Left lung (tissue), 4 donors: ENCODE measurements at regions not wholly inside any gene's neighbourhood (a gene's known extent, or its start where the extent isn't known, plus 50 kb on each side); places are given as distances from the start of the nearest gene placed in this dataset.

Experiments
- ATAC-seq: fragments of 200-7000 bp; cut with Tn5 transposase; one replicate; pipeline ENCODE4 v1.9.1; 2020; ENCODE audit warnings: moderate library complexity
- DNase-seq, 4 donors: peaks; one replicate each; pipeline ENCODE4 v3.0.0-alpha.2; 2013 to 2020
- H3K27ac ChIP-seq, 2 donors: fragments of 200-600 bp; sonication (generic) in 1 of 2; one replicate each; pipeline versions ENCODE4 v1.5.0 to v1.8.0; 2020 to 2021
- H3K27me3 ChIP-seq, 2 donors: fragments of 200-600 bp; sonication (generic) in 1 of 2; one replicate each; pipeline versions ENCODE4 v1.5.0 to v1.8.0; 2020 to 2021
- H3K36me3 ChIP-seq, 2 donors: fragments of 200-600 bp; sonication (generic) in 1 of 2; one replicate each; pipeline versions ENCODE4 v1.5.0 to v1.8.0; 2020 to 2021
- H3K4me1 ChIP-seq, 2 donors: fragments of 200-600 bp; one replicate each; pipeline ENCODE4 v1.8.0; 2021
- H3K4me3 ChIP-seq, 2 donors: fragments of 200-600 bp; sonication (generic) in 1 of 2; one replicate each; pipeline versions ENCODE4 v1.5.0 to v1.8.0; 2020 to 2021; ENCODE audit warnings: mild to moderate bottlenecking in 1 of 2
- H3K9me3 ChIP-seq, 2 donors: fragments of 200-600 bp; sonication (generic) in 1 of 2; one replicate each; pipeline versions ENCODE4 v1.5.0 to v1.8.0; 2020 to 2021
- intact Hi-C, 2 donors: fragments of 100-400 bp; cut with DNase I; formaldehyde crosslinking; loops; one replicate each; pipeline versions ENCODE4 v1.11.2 to v1.14.2; 2022
- TF ChIP-seq, protein P1 (sequence below), 2 donors: fragments of 200-600 bp; sonication (generic) in 1 of 2; IDR thresholded peaks; one replicate each; pipeline versions ENCODE4 v1.5.0 to v1.8.0; 2021; ENCODE audit warnings: antibody characterized with exemption in 2 of 2
- donor health status: DM: no; HTN: yes; CAD: no.
- donor health status: DM: no; HTN: no; CAD: no.

DNA sequence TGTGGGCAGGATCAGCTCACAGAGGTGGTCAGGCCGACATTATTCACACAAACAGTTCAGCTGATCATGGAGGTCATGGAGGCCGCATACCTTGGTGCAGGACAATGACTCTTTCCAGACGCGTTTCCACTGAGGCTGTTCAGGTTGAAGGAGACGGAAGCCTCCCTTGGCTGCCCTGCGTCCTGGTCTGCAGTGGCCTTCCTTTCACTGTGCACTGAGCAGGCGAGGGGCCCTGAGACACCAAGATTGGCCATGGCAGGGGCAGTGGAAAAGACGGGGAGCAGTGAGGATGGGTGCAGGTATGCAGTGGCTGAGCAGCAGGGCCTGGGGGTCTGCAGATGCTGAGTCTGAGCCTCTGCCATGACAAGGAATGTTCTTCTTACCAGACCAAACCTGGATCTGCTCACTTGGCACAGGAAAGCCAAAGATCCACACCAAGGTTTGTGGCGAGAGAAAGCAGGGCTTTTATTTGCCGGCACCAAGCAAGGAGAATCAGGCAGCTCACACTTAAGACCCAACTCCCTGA lies 263.3 kb downstream of the GLRX3 start:
- no peak for ATAC-seq
- no peak overlapping the region for H3K27ac ChIP-seq
- no peaks in the 10 kb centered on the region for H3K4me1 ChIP-seq
- TF ChIP-seq, protein P1, sequence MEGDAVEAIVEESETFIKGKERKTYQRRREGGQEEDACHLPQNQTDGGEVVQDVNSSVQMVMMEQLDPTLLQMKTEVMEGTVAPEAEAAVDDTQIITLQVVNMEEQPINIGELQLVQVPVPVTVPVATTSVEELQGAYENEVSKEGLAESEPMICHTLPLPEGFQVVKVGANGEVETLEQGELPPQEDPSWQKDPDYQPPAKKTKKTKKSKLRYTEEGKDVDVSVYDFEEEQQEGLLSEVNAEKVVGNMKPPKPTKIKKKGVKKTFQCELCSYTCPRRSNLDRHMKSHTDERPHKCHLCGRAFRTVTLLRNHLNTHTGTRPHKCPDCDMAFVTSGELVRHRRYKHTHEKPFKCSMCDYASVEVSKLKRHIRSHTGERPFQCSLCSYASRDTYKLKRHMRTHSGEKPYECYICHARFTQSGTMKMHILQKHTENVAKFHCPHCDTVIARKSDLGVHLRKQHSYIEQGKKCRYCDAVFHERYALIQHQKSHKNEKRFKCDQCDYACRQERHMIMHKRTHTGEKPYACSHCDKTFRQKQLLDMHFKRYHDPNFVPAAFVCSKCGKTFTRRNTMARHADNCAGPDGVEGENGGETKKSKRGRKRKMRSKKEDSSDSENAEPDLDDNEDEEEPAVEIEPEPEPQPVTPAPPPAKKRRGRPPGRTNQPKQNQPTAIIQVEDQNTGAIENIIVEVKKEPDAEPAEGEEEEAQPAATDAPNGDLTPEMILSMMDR (IDR thresholded peaks at IDR 0.05): no peak
- intact Hi-C loops: no loop called here
- peaks cover 0 to 35% of the 10 kb centered on the region in 2 donors for H3K9me3 ChIP-seq
- no peaks in the 10 kb centered on the region for H3K36me3 ChIP-seq
- no peaks in the 10 kb centered on the region for H3K27me3 ChIP-seq
- no peak overlapping the region for H3K4me3 ChIP-seq
- DNase-seq: no peak

DNA sequence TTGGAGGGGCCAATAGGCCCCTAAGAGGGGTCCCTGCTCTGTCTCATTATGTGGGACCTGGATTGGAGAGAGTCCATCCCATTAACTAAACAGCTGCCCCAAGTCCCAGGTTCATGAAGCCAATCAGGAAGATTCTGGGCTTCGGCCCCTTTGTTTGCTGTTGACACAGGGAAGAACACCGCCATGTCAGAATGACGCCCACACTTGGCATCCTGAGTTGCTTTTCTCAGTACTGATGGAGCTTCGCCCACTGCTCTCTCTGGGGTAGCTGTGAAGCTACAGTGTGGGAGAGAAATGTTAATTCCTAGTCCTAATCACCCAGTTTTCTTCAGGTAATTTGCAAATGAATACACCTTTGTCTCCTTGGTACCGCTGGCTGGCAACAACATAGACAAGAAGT lies 264.7 kb downstream of the GLRX3 start:
- no peak overlapping the region for H3K4me3 ChIP-seq
- intact Hi-C loops: no loop called here

DNA sequence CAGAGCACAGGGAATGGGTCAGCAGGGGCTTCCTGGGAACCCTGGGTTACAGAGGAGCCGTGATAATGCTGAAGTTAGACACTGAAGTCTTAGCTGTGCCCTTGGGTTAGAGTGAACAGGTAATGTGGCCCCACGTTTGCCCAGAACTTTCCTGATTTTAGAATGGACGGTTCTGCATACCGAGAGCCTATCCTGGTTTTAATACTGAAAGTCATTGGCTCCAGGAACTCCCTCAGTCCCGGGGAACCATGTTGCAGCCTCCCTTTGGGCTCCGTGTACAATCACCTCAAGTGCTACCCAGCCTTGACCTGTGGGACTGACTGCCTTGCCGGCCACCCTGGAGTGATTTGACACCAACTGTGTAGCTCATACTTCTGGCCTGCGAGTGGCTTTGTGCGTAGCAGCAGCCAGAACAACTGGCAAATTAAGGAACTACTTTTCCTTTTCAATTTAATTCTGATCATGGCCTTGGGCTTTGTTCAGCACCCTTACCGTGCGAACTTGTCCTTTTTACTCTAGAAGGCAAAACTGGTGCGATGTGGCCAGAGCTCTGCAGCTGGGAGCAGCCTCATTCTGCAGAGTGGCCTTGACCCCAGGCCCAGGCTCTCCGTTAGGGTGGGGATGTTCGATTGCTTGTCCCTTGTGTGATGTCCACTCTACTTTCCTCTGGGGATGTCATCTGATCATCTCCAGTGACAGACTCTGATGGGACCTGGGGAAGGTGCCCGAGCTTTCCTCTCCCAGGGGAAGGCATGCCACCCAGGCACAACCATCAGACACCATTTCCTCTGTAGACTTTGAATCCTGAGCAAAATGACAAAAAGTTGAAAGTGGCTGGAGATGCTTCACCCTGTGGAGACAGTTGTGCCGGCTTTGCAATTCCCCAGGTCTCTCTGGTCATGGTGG lies 265.9 kb downstream of the GLRX3 start:
- no peak for DNase-seq
- ATAC-seq: no peak
- Histone ChIP-seq H3K27ac (no peak overlapping the region), H3K9me3 (peaks cover 0 to 9% of the 10 kb centered on the region in 2 donors), H3K27me3 (no peaks in the 10 kb centered on the region), H3K36me3 (no peaks in the 10 kb centered on the region), H3K4me1 (no peaks in the 10 kb centered on the region), H3K4me3 (no peak overlapping the region)
- intact Hi-C loops: no loop called here
- TF ChIP-seq, protein P1 (IDR thresholded peaks at IDR 0.05): no peak

More for the DNA sequence above, 264.7 kb downstream of the GLRX3 start:
- Histone ChIP-seq H3K9me3 (peaks cover 0 to 21% of the 10 kb centered on the region in 2 donors), H3K36me3 (no peaks in the 10 kb centered on the region), H3K4me1 (no peaks in the 10 kb centered on the region), H3K27ac (no peak overlapping the region), H3K27me3 (no peaks in the 10 kb centered on the region)
- ATAC-seq: no peak
- TF ChIP-seq, protein P1 (IDR thresholded peaks at IDR 0.05): no peak
- no peak for DNase-seq

DNA sequence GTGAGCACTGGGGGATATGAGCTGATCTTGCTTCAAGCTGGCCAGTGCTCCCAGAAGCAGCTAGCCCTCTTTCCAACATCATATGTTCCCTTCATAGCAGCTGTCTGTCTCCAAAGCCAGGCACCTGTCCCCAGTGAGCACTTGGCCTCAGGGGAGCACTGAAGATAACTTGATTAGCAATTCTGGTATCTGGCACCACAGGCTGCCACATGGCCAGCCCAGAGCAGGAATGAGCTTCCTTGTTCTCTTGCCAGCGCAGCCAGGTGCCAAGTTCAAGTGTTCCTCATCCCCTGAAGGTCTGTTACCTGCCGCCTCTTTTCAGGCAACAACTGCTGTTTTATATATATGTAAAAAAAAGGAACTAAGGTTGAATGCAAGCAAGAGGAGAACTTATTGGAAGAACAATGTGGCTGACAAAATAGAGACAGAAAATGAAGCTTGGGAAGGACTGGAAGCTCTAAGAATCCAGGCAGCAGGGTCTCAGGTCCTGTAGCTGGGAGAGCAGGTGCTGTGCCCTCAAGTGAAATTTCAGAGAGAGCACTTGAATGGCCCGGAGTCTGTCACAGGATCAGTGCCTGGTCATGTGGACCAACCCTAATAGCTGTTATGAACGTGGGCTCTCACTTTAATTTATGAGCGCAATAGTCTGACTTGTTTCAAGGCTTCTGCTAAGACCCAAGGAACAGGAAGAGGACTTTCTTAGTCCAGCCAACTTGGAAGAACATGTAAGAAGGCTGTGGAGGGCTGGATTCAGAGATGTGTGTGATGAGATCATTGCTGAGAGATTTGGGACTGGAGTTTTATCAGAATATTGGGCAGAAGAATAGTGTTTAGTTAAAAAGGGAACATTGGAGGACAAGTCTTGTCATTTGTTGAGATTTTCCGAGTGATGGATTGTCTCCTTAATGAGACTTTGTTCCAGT lies 267.2 kb downstream of the GLRX3 start:
- ATAC-seq (peak; percentile 90), DNase-seq (peak in 1 of 4 donors; percentile 46)
- Histone ChIP-seq H3K4me3 (no peak overlapping the region), H3K27me3 (no peaks in the 10 kb centered on the region), H3K27ac (no peak overlapping the region), H3K36me3 (no peaks in the 10 kb centered on the region), H3K9me3 (peaks cover 0 to 4% of the 10 kb centered on the region in 2 donors), H3K4me1 (no peaks in the 10 kb centered on the region)
- TF ChIP-seq, protein P1 (IDR thresholded peaks at IDR 0.05): no peak
- intact Hi-C loops: no loop called here
